ENCODE measurements at regions not wholly inside any gene's neighbourhood (a gene's known extent, or its start where the extent isn't known, plus 50 kb on each side); places are given as distances from the start of the nearest gene placed in this dataset.
"Not testable (repeated sequence)": the region's sequence is repeated elsewhere in the genome, so short reads cannot be mapped to it uniquely, and the experiment has no call there.

DNA sequence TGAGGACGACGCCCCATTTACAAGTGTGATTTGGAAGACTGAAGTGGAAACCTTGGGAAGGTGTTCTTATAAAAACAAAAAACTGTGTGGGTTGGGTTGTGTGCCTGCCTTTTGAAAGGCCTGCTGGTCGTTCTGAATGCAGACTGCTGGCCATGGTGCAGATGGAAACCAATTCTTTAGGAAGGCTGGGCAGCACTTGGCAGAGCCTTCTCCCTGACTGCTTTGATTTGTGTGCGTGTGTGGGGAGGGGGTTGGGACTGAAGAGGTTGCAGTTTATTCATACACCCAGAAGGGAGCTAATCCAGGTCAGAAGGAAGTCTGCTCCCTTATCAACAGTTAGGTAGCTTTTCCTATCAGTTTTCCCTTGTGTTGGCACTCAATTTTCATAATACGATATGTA is 288.7 kb downstream of the SOX2 start:
- no peak for DNase-seq

DNA sequence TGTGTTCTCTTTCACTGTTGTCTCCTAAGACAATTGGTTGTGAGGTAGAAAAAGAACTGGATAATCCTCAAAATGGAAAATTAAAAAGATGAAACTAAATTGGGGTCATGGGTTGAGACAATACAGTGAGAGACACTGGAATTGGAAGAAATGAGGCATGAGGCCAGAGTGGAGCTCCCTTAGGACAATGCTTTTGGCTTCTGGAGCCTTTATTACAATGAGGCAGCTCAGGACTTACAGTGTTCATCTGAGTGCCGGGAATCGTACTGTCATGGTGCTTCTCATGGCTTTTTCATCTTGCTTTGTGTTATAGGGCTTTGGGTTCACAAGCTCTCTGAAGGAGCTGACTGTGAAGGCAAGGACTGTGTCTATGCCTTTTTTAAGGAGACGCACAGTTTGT is 293.5 kb downstream of the SOX2 start:
- DNase-seq: no peak

DNA sequence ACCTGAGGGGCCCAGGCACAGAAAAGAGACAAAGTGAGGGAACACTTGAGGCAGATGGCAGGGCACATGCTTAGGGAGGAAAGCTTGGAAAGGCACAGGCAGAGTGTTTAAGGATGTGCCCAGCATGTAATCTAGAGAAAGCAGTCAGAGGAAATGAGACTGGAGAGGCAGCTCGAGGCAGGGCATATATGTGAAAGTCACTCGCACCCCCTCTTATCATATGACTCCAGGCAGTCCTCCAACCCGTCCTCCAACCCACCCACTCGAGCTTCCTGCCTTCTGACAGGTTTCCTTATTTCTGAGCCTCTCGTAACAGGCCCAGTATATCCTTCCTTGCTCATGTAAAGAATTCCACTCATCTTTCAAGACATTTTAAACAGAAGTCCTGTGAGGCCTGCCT is 294.0 kb downstream of the SOX2 start:
- DNase-seq: no peak

DNA sequence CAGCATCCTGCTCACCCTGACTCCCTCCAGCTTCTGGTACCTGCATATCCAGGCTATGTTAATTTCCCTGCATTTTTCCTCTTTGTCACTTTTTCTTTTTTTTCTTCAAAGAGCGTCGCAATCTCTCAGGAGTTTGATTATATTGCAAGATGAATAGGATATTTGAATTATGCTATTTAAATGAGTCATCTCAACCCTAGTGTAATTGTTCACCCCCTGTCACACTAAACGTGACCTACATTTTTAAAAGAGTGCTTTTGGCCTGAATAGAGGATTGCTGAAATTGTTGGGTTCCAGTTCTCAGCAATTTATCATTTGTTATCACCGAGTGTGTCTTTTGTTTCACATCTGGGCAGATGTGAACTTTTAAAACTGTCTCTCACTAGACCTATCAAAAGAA is 294.7 kb downstream of the SOX2 start:
- no peak for DNase-seq

DNA sequence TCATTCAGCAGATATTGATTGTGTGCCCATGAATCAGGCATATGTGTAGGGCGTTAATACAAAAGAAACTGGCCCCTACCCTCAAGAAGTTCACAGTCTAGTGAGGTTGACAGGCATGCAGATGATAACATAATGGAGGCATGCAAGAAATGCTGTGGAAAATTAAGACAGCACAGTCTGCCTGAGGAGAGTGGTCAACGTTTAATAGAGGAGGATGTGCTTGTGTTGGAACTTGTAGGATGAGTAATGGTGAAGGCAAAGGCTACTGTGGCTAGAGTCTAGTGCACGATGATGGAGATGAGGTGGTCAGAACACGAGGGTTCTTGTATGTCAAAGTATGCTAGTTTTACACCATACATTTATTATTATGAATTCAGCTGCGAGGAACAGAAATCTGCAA is 295.7 kb downstream of the SOX2 start:
- no peak for DNase-seq

DNA sequence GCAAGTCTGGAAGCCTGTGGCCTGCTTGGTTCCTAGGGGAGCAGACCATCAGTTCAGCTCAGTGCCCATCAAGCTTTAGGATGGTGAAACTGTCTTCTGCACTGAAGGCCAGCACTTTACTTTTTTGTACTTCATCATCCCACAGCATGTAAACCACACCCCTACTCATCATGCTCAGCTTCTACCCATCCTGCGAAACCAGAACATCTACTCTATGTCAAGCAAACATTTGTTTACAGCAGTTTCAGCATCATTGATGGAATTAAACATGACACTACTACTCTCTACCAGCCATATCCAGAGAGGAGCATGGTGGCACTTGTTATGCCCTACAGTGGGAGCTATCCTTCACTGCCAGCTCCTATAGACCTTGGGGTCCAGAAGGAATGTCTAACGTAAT is 306.6 kb downstream of the SOX2 start:
- no peak for DNase-seq

DNA sequence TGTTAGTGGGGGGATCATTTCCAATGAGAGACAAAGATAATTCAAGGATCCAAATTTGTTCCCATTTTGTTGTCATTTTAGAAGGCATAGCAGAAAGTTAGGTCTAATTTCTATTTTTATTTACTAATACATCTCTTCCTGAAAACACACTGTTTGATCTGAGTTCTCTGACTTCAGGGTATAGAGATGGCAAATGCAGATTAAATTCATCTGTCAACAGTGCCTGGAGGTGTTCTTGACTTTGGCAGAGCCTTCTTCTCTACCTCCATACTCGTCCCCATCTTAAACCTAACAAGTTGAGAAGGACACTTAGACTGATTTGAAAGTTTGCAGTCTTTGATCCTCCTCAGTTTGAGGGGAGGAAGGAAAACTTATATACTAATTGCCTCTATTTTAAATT is 308.2 kb downstream of the SOX2 start:
- no peak for DNase-seq

DNA sequence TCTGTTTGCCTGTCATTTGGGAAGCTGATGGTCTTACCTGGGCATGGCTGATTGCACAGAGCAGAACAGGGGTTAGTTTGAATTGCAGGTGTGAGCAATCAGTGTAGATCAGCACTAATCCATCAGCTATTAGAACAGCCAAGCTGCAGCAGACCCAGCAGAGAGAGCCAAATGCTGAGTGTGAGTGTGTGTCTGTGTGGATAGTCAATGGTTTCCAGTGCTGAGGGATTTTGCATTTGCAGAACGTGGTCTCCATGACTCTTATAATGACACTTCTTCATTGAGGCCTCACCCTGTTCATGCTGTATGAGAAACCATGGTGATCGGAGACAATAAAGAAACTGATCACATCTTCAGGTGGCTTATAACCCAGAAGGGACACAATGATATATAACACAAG is 312.1 kb downstream of the SOX2 start:
- no peak for DNase-seq

DNA sequence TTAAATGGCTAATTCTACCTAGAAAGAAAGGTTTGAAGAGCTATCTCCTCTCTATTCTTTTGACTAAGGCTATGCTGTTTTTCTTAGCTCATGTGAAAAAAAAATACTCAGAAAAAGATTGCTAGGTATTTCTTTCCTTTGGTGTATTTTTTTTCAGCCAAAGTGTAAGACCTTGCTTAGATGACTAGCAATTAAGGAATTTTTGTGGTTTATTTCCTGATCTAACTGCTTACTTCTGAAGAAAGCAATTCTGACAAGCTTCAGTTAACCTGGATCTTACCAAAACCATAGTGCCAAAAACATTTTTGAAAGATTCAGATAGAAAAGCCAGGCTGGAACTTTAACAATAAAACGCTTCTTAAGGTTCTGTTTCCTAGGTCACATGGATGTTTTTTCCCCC is 315.6 kb downstream of the SOX2 start:
- no peak for DNase-seq

DNA sequence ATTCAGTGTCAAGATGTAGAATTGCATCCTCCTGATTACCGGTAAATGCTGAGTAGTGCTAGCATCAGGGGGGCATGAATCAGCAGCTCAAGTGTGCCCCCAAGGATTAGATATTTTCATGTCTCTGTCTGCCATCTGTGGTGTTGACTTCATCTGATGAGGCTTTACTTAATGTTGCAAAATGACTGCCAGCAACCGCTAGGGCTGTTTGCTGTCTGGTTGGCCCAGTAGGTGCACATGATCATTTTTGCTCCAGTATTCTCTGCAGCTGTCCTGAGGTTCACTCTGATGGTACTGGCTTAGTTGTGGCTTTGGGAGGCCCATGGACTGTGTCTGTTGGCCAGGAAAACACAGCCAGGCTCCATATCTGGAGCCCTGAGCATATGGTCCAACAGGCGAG is 316.4 kb downstream of the SOX2 start:
- no peak for DNase-seq

DNA sequence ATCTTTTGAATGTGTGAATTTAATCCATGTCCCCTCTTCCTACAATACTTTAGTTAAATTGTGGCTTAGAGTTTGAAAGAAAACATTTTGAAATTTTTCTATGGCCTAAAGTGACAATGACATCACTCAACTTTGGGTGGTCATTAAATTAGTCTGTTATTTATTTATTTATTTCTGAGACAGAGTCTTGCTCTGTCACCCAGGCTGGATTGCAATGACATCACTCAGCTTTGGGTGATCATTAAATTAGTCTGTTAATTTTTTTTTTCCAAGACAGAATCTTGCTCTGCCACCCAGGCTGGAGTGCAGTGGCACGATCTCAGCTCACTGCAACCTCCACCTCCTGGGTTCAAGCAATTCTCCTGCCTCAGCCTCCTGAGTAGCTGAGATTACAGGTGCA is 322.5 kb downstream of the SOX2 start:
- not testable (repeated sequence) for DNase-seq

DNA sequence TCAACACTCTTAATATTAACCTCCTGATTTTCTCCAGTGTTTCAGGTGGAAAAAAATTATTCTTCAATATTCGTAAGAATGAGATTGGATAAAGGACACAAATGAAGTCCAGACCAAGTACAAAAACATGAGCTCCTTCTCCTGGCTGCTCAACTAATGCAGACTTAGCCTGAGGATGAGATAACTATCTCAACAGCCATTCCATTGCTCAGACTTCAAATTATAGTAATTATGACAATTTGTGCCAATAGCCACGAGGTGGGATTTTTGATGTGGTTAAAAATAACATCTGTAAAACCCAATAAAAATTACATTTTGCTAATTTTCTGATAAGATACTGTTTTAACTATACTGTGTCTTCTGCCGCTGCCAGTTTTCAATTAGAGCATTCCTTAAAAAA is 323.6 kb downstream of the SOX2 start:
- DNase-seq: no peak

DNA sequence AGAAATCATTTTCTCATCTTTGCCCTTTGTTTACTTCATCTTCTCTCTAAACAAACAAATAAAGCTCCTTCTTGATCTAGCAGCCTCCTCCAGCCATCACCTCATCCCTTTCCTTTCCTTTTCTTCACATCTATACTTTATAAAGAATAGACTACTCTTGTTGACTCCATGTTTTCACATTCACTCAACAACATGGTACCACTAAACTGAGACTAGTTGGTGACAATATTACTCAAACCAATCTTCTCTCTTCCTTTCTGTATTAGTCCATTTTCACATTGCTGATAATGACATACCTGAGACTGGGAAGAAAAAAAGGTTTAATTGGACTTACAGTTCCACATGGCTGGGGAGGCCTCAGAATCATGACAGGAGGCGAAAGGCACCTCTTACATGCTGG is 324.7 kb downstream of the SOX2 start:
- DNase-seq: no peak

DNA sequence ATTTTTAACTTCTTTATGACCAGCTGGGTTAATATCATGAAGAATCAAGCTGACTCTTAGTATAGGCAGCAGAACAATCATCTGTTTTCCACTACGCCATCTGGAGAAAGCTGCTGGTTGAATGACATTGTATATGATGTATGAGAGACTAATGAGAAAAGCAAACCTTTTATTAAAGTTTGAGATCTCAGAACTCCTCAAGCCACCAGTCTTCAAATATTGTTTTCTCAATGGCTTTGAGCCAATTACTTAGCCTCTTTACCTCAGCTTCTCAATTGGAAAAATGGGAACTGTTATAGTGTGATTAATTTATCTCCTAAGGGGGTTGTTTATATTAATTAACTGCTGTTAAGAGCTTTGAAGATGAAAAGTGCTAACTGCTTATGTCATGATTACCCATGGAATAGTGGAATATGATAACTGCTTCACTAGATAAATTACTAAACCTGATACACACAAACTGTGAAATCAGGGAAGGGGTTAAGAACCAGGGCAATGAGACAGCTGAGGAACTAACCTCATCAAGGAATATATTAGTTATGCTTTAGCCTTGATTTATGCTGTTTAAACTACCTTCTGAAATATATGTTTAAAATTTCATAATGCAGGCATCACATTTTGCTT is 330.1 kb downstream of the SOX2 start:
- no peak for DNase-seq

DNA sequence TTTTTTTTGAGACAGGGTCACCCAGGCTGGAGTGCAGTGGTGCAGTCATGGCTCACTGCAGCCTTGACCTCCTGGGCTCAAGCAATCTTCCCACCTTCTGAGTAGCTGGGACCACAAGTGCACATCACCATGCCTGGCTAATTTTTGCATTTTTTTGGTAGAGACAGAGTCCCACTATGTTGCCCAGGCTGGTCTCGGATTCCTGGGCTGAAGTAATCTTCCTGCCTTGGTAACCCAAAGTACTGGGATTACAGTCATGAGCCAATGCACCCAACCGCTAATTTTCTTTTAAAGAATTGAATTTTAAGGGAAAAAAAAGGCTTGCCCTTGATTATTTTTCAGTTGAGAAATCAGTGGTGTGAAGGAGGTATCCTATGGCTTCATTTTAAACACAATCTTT is 334.0 kb downstream of the SOX2 start:
- no peak for DNase-seq

DNA sequence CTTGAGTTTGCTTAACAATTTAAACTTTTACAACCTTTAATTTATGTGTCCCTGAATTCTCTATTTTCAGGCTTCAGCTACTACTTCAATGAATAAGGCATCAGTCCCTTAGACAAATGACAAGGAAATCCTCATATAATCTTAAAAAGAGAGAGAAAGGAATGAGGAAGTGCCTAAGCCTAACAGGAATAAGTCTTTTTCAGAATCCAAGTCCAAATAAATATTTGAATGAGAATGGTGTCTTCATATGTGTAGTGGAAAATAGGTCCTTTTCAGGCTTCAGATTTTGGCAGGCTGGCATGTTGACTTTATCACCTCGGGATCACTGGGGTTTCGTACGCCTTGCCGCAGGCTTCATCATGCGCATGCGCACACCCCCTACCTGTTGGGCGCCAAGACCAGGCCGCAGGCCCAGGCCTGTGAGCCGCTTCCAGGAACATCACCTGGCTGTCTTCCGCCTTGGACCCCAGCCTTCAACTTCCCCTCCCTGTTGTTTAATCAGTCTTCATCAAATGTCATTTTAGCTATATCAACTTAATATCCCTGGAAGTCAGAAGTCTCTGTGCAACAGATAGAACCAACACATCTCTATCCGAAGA is 334.5 kb downstream of the SOX2 start:
- DNase-seq: no peak

DNA sequence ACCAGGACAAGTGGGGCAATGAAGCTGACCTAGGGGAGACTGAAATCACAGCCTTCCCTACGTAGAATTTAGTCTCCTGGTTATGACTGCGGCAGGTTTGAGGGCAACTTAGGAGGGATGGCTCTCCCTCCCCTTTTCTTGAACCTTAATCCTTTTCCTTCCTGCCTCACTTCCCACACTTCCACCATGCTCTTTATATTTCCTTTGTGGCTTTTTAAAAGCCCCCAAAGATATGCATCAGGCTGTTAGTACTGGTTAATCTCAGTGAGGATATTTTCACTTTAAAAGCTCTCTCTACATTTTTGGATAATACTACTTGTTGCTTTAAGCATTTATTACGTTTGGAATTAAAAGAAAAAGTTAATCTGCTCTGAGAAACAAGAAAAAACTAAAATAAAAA is 339.2 kb downstream of the SOX2 start:
- no peak for DNase-seq

DNA sequence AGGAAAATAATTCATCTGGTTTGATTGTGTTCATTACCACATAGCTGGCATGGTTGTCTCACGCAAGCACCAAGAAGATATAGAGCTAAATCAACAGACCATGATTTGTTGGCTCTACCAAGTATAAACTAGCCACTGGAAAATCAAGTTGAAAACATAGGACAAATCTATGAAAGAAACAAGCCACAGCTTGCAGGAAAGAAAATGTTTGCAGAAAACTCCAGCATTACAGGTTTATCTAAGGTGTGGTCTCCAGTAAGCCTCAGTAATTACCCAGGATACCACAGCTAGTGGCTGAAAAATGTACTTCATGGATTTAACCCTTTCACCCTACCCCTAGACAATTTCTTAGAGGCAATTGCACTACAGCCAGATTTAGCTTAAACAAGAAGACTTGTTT is 340.6 kb downstream of the SOX2 start:
- no peak for DNase-seq

DNA sequence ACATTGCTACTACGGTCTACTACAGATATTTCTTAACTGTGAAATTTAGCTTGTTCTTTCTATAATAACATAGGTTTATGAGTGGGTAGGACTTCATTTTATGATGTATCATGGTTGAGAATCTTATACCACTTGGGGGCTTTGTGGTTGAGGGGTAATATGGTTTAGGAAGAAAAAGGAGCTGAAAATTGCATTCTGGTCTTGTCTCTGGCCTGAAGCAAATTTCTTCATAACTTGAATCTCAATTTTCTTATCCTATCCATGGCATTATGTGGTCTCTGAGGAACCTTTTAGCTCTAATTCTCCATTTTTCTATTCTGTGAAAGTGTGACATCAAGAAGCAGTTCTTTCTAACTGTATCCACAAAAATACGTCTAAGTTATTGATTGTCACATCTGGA is 341.0 kb downstream of the SOX2 start:
- DNase-seq: no peak

DNA sequence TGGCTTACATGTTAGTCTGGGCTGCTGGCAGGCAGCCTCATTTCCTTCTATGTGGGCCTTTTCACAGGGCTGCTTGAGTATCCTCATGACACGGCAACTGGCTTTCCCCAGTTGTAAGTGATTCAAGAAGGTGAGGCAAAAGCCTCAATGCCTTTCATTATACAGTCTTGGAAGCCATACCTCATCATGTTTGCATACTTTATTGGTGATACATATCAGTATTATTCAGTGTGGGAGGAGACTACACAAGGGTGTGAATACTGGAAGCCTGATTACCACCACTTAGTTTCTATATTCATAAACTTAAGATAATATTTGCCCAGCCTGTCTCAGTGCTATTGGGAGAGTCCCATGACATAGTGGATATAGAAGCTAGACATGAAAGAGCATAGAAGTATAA is 346.8 kb downstream of the SOX2 start:
- no peak for DNase-seq

DNA sequence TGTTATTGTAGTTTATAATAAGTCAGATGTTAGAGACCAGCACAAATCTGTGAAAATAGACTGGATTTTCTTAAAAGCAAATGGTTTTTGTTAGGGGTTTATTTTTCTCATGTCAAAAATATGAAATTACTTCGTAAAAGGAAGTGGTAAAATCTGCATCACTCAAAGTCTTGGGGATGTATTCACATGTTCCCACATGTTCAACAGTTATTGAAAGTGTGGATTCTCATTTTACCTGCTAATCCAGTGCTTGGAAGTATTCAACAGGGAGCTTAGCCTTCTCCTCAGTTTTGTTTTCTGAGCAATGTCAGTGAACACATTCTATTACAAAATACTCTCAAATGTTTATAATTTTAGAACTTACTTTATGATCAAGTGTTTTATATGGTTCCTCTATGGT is 352.0 kb downstream of the SOX2 start:
- DNase-seq: no peak

DNA sequence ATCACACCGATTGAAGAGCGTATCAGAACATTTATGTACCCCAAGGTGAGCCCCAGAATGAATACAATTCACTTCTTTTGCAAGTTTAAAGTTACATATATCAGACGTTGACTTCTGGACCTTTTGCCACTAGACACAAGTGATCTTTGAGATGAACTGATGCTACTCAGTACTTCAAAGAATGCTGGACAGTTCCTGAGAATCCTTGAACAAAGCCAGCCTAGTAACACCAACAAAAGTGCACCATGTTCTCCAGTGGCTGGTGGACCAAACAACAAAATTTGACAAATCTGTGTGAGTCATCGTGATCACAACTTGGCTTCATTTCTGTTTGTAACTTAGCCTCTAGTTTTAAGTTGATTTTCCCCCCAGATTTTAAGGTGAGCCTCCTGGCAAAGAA is 355.7 kb downstream of the SOX2 start:
- no peak for DNase-seq

DNA sequence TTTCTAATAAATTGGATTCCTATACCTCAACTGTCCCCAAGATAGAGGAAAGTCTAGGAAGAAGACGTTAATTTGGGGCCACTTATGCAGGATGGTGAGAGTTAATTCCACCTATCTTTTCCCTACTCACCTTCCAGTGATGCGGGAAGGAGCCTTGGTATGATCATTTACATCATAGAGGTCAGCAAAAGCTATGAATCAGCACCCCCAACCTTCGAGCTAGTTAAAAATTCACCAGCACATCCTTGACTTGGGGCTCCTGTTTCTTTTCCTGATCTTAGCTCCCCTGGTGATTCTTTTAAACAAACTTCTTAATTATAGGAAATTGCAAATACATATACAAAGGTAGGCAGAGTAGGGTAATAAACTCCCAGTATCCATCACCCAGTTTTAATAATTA is 366.6 kb downstream of the SOX2 start:
- no peak for DNase-seq

DNA sequence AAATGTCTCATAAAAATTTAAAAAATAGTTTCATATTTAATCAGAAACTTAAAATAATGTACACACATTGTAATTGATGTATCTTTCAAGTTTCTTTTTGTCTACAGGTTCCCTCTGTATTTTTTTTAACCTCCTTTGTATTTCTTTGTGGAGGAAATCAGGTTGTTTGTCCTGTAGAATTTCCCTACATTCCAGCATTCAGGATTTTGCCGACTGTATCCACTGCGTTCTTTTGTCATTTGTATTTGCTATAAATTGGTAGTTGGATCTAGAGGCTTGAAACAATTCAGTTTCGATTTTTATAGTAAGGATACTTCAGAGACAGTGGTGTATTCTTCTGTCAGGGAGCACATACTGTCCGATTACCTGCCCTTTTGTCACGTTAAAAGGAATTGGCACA is 367.2 kb downstream of the SOX2 start:
- no peak for DNase-seq

DNA sequence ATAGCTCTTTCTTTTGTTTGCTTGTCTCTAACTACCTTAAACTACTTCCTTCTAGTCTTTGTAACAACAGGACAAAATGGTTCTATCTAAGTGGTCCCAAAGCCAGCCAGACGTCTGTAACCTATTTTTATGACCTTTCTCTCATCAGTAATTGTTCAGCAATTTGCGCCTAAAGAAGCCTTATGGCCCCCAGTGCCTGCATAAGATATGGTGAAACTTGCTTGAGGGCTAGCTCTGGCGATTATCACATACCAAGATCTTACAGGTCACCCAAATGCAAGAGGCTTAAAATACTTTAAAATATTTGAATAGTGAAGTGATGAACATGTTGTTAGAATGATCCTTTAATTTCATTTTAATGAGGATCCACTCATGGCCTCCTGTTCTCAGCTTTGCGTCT is 369.4 kb downstream of the SOX2 start:
- no peak for DNase-seq

DNA sequence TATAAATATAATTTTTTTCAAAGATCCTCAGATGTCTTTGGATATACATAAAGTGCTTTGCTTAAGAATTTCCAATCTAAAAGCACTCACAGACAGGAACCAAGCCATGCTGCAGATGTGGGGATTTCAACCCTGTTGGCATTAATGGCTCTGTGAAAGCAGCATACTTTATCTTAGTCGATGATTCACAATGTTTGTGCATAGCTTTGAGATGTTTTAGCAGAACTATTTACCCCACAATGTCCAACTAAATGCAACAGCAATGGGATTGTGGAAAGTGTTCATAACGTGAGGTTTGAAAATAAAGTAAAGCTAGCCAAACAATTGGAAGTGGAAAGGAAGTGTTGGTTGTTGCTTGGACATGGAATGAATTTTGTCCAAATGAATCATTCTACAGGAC is 371.4 kb downstream of the SOX2 start:
- DNase-seq: no peak

Data from CD4-positive, alpha-beta T cell treated with Interleukin-12 subunit alpha and Interleukin-12 subunit beta, for 1 hour (primary cell).